Activated naive CD8-positive, alpha-beta T cell treated with anti-CD3 and anti-CD28 coated beads for 36 hours (primary cell): ENCODE measurements at regions not wholly inside any gene's neighbourhood (a gene's known extent, or its start where the extent isn't known, plus 50 kb on each side); places are given as distances from the start of the nearest gene placed in this dataset.

ENCODE experiments used
- DNase-seq: peaks from one replicate; pipeline ENCODE4 v3.0.0; 2021
- H3K27ac Mint-ChIP-seq: one replicate; pipeline ENCODE4 v1.8.0; 2022; ENCODE audit warnings: mild to moderate bottlenecking, moderate library complexity, mixed read lengths
- H3K27me3 Mint-ChIP-seq: one replicate; pipeline ENCODE4 v1.8.0; 2022; ENCODE audit warnings: mild to moderate bottlenecking, mixed read lengths
- H3K36me3 Mint-ChIP-seq: one replicate; pipeline ENCODE4 v1.8.0; 2021; ENCODE audit warnings: mild to moderate bottlenecking, mixed read lengths
- H3K4me1 Mint-ChIP-seq: one replicate; pipeline ENCODE4 v1.8.0; 2021; ENCODE audit warnings: mixed read lengths
- H3K4me3 Mint-ChIP-seq: one replicate; pipeline ENCODE4 v1.8.0; 2022; ENCODE audit warnings: mild to moderate bottlenecking, moderate library complexity, mixed read lengths
- H3K9me3 Mint-ChIP-seq: one replicate; pipeline ENCODE4 v1.8.0; 2022; ENCODE audit warnings: mixed read lengths

- Mint-ChIP-seq H3K4me1 (peaks cover 6% of the 10 kb centered on the region), H3K27ac (no peak overlapping the region), H3K36me3 (no peaks in the 10 kb centered on the region), H3K4me3 (no peak overlapping the region), H3K9me3 (peaks cover 13% of the 10 kb centered on the region), H3K27me3 (peaks cover 13% of the 10 kb centered on the region)
- DNase-seq: no peak
Observed at GRCh38 chr7:23956772-23957576, 247.0 kb downstream of the STK31 start.

- Mint-ChIP-seq H3K27me3 (peaks cover 13% of the 10 kb centered on the region), H3K4me1 (peaks cover 6% of the 10 kb centered on the region), H3K9me3 (peaks cover 8% of the 10 kb centered on the region), H3K36me3 (no peaks in the 10 kb centered on the region), H3K4me3 (no peak overlapping the region), H3K27ac (no peak overlapping the region)
- no peak for DNase-seq
Observed at GRCh38 chr7:23959821-23960220, 249.8 kb downstream of the STK31 start.

- no peaks in the 10 kb centered on the region for H3K36me3 Mint-ChIP-seq
- peaks cover 5% of the 10 kb centered on the region for H3K9me3 Mint-ChIP-seq
- peaks cover 13% of the 10 kb centered on the region for H3K27me3 Mint-ChIP-seq
- no peak overlapping the region for H3K4me3 Mint-ChIP-seq
- no peak overlapping the region for H3K27ac Mint-ChIP-seq
- peaks cover under 1% of the 10 kb centered on the region for H3K4me1 Mint-ChIP-seq
- no peak for DNase-seq
Observed at GRCh38 chr7:23960361-23960760, 250.3 kb downstream of the STK31 start.

- Mint-ChIP-seq H3K4me3 (no peak overlapping the region), H3K4me1 (peaks cover 5% of the 10 kb centered on the region), H3K27ac (no peak overlapping the region), H3K9me3 (no peaks in the 10 kb centered on the region), H3K36me3 (no peaks in the 10 kb centered on the region), H3K27me3 (peaks cover 8% of the 10 kb centered on the region)
- no peak for DNase-seq
Observed at GRCh38 chr7:23963461-23964165, 253.6 kb downstream of the STK31 start.

GRCh38 chr7:23964715-23965114 is 254.7 kb downstream of the STK31 start:
- H3K27me3 Mint-ChIP-seq: peaks cover 7% of the 10 kb centered on the region
- H3K4me3 Mint-ChIP-seq: no peak overlapping the region
- H3K36me3 Mint-ChIP-seq: no peaks in the 10 kb centered on the region
- peaks cover 8% of the 10 kb centered on the region for H3K4me1 Mint-ChIP-seq
- H3K9me3 Mint-ChIP-seq: no peaks in the 10 kb centered on the region
- no peak for DNase-seq
- no peak overlapping the region for H3K27ac Mint-ChIP-seq

- H3K4me1 Mint-ChIP-seq: peaks cover 8% of the 10 kb centered on the region
- no peak overlapping the region for H3K4me3 Mint-ChIP-seq
- H3K9me3 Mint-ChIP-seq: no peaks in the 10 kb centered on the region
- H3K27ac Mint-ChIP-seq: no peak overlapping the region
- H3K27me3 Mint-ChIP-seq: peaks cover 3% of the 10 kb centered on the region
- H3K36me3 Mint-ChIP-seq: no peaks in the 10 kb centered on the region
- no peak for DNase-seq
Observed at GRCh38 chr7:23965296-23965695, 255.3 kb downstream of the STK31 start.

GRCh38 chr7:23966941-23967340 is 256.9 kb downstream of the STK31 start:
- H3K4me3 Mint-ChIP-seq: no peak overlapping the region
- H3K4me1 Mint-ChIP-seq: peaks cover 8% of the 10 kb centered on the region
- H3K9me3 Mint-ChIP-seq: no peaks in the 10 kb centered on the region
- no peak overlapping the region for H3K27ac Mint-ChIP-seq
- H3K27me3 Mint-ChIP-seq: peaks cover 3% of the 10 kb centered on the region
- H3K36me3 Mint-ChIP-seq: no peaks in the 10 kb centered on the region
- DNase-seq: no peak

- Mint-ChIP-seq H3K4me1 (peaks cover 8% of the 10 kb centered on the region), H3K9me3 (no peaks in the 10 kb centered on the region), H3K36me3 (no peaks in the 10 kb centered on the region), H3K27me3 (peaks cover 3% of the 10 kb centered on the region), H3K27ac (no peak overlapping the region), H3K4me3 (no peak overlapping the region)
- DNase-seq: peak; percentile 8
Observed at GRCh38 chr7:23967949-23968599, 258.1 kb downstream of the STK31 start.

- no peaks in the 10 kb centered on the region for H3K36me3 Mint-ChIP-seq
- H3K9me3 Mint-ChIP-seq: no peaks in the 10 kb centered on the region
- H3K4me3 Mint-ChIP-seq: no peak overlapping the region
- DNase-seq: no peak
- no peak overlapping the region for H3K27ac Mint-ChIP-seq
- peaks cover 6% of the 10 kb centered on the region for H3K27me3 Mint-ChIP-seq
- peaks cover 8% of the 10 kb centered on the region for H3K4me1 Mint-ChIP-seq
Observed at GRCh38 chr7:23968791-23969190, 258.8 kb downstream of the STK31 start.

GRCh38 chr7:23969443-23969842 is 259.4 kb downstream of the STK31 start:
- Mint-ChIP-seq H3K27ac (no peak overlapping the region), H3K9me3 (no peaks in the 10 kb centered on the region), H3K4me1 (peaks cover 8% of the 10 kb centered on the region), H3K27me3 (peaks cover 11% of the 10 kb centered on the region), H3K4me3 (no peak overlapping the region), H3K36me3 (no peaks in the 10 kb centered on the region)
- no peak for DNase-seq

- no peak overlapping the region for H3K27ac Mint-ChIP-seq
- no peaks in the 10 kb centered on the region for H3K9me3 Mint-ChIP-seq
- peaks cover 11% of the 10 kb centered on the region for H3K27me3 Mint-ChIP-seq
- peaks cover 8% of the 10 kb centered on the region for H3K4me1 Mint-ChIP-seq
- no peaks in the 10 kb centered on the region for H3K36me3 Mint-ChIP-seq
- no peak overlapping the region for H3K4me3 Mint-ChIP-seq
- DNase-seq: no peak
Observed at GRCh38 chr7:23970193-23970592, 260.2 kb downstream of the STK31 start.

- peaks cover 8% of the 10 kb centered on the region for H3K4me1 Mint-ChIP-seq
- DNase-seq: no peak
- peaks cover 2% of the 10 kb centered on the region for H3K9me3 Mint-ChIP-seq
- peaks cover 11% of the 10 kb centered on the region for H3K27me3 Mint-ChIP-seq
- H3K36me3 Mint-ChIP-seq: no peaks in the 10 kb centered on the region
- H3K4me3 Mint-ChIP-seq: no peak overlapping the region
- H3K27ac Mint-ChIP-seq: no peak overlapping the region
Observed at GRCh38 chr7:23971031-23971430, 261.0 kb downstream of the STK31 start.

GRCh38 chr7:23972057-23972456 is 262.0 kb downstream of the STK31 start:
- no peak for DNase-seq
- Mint-ChIP-seq H3K4me3 (no peak overlapping the region), H3K9me3 (peaks cover 4% of the 10 kb centered on the region), H3K27ac (no peak overlapping the region), H3K27me3 (peaks cover 13% of the 10 kb centered on the region), H3K36me3 (no peaks in the 10 kb centered on the region), H3K4me1 (peaks cover 8% of the 10 kb centered on the region)

GRCh38 chr7:23973264-23973663 is 263.2 kb downstream of the STK31 start:
- no peak for DNase-seq
- peaks cover 6% of the 10 kb centered on the region for H3K4me1 Mint-ChIP-seq
- H3K4me3 Mint-ChIP-seq: no peak overlapping the region
- no peak overlapping the region for H3K27ac Mint-ChIP-seq
- H3K9me3 Mint-ChIP-seq: peaks cover 5% of the 10 kb centered on the region
- no peaks in the 10 kb centered on the region for H3K36me3 Mint-ChIP-seq
- peaks cover 12% of the 10 kb centered on the region for H3K27me3 Mint-ChIP-seq

- no peak overlapping the region for H3K4me3 Mint-ChIP-seq
- H3K36me3 Mint-ChIP-seq: no peaks in the 10 kb centered on the region
- H3K27ac Mint-ChIP-seq: no peak overlapping the region
- peaks cover 23% of the 10 kb centered on the region for H3K27me3 Mint-ChIP-seq
- H3K4me1 Mint-ChIP-seq: no peaks in the 10 kb centered on the region
- no peak for DNase-seq
- peaks cover 15% of the 10 kb centered on the region for H3K9me3 Mint-ChIP-seq
Observed at GRCh38 chr7:23980081-23980480, 270.1 kb downstream of the STK31 start.
